IPS-18c (cell line): ENCODE measurements at regions not wholly inside any gene's neighbourhood (a gene's known extent, or its start where the extent isn't known, plus 50 kb on each side); places are given as distances from the start of the nearest gene placed in this dataset.
"Not testable (repeated sequence)": the region's sequence is repeated elsewhere in the genome, so short reads cannot be mapped to it uniquely, and the experiment has no call there.

Experiments
- H3K4me3 ChIP-seq: 2 replicates; pipeline ENCODE4 v1.7.0; 2013; ENCODE audit warnings: low read depth, mild to moderate bottlenecking, low read length, moderate library complexity; ENCODE audit not compliant: insufficient read depth
- H3K9me3 ChIP-seq: one replicate; pipeline ENCODE4 v1.6.1; 2013; ENCODE audit warnings: mild to moderate bottlenecking, low read length, moderate library complexity; ENCODE audit not compliant: control insufficient read depth, insufficient read depth

DNA sequence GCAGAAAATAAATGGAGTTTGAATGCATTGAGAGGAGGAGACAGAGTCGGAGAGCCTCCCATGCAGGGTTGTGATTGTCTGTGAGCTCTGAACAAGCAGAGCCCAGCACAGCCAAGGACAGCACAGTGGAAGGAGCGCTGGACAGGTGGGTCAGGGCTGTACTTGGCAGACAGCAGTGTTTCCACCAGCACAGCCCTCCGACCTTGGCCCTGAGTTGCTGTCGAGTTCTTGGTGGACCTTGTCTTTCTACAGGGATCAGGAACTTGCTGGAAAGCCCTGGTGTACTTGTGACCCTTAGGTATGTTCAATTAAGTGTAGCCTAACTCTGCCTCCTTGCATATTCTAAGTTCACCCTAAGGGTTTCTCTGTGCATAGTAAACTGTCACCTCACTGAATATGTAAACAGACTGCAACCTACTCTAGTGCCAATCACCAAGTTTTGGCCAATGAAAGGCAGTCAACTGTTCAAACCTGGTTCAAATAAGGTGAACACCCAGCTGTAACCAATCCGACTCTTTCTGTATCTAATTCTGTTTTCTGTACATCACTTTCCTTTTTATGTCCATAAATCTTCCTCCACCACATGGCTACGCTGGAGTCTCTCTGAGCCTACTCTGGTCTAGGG is 86.6 kb upstream of the SLC25A33 start:
- H3K9me3 ChIP-seq = no peaks in the 10 kb centered on the region

DNA sequence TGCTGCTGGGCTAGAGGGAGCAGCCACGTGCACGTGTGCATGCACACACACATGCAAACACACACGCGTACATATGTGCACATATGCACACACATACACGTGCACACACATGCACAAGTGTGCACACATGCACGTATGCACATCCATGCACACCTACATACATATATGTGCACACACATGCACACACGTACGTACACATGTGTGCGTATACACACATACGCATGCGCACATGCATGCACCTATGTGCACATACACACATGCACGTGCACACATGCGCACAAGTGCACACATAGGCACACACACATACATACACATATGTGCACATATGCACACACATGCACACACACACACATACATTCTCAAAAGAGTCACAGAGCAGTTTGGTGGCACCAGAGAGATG is 85.9 kb upstream of the SLC25A33 start:
- Histone ChIP-seq H3K9me3 (no peaks in the 10 kb centered on the region), H3K4me3 (no peak overlapping the region)

More for the DNA sequence above, 86.6 kb upstream of the SLC25A33 start:
- no peak overlapping the region for H3K4me3 ChIP-seq

DNA sequence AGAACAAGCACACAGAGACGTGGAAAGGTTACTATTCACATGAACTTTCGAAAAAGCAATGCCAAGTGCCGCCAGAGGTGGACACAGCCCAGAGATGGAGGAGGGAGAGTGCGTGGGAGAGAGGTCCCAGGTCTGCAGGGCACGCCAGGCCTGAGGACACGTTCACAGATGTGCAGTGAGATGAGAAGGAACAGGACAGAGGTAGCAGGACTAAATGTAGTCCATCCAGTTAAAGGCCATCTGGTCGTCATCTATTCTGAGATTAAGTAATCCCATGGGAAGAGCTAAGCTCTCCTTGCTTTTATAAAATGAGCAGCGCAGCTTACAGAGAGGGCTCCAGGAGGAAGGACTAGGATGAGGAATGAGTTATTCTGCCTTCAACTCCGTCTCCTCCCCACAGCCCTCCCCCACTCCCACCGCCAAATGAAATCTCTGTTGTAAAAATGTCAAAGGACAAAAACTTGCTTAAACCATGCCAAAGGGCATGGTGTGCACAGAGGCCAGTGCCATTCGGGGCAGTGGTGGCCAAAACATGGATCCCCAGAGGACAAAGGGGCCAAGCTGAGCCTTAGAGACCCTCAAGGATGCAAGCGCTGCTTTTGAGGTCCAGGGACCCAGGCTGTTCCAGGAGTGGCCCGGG is 85.4 kb upstream of the SLC25A33 start:
- H3K9me3 ChIP-seq = no peaks in the 10 kb centered on the region
- H3K4me3 ChIP-seq = no peak overlapping the region

DNA sequence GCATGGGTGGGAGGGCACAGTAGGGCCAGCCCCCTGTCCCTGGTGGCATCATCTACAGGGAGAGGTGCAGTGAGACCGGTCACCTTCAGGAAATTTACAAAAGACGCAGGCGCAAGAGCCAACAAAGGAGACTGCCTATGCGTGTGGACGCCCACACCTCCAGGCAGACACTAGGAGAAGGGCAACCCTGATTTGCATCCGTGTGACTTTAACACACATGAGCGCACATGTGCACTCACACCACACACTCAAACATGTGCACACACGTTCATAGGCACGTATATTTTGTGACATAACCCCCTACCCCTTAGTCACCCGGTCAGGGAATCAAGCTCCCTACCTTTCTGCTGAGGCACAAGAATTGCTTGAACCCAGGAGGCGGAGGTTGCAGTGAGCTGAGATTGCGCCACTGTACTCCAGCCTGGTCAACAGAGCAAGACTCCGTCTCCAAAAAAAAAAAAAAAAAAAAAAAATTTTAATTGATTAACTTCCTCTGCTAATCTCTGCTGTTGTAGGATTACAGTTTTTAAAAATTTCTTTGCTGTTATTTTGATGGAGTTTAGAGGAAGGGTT is 84.7 kb upstream of the SLC25A33 start:
- H3K4me3 ChIP-seq = no peak overlapping the region
- H3K9me3 ChIP-seq = no peaks in the 10 kb centered on the region

DNA sequence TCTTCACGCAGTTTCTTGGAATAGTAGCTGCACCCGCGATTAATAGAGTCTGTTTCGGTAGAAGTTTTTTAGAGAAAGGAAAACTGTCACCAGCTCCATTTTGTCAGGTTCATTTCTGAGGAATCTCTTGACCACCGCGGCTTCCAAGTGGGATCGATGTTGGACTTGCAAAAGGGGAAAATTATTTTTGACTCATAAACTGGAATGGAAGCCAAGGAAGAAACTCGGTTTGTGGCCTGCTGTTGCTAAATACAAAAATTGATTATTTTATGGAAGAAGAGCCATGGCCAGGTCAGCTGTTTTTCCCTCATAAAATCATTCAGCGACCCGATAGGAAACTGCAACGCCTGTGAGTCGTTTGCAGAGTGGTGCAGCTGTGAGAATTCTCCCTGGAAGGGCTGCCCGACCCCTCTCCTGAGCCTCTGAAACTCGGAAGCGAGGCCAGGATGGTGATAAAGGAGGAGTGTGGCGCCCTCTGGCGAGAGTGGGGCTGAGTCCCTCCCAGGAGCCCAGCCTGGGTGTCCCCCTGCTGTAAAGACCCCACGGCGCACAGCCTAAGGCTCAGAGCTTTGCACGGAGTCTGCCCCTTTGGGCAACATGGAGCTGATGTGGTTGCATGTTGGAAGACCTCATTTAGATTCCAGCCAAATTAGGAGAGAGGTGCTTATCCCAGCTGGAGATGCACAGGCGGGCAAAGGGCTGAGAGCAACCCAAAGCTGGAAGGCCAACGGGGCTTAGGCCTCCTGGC is 83.6 kb upstream of the SLC25A33 start:
- no peaks in the 10 kb centered on the region for H3K9me3 ChIP-seq

DNA sequence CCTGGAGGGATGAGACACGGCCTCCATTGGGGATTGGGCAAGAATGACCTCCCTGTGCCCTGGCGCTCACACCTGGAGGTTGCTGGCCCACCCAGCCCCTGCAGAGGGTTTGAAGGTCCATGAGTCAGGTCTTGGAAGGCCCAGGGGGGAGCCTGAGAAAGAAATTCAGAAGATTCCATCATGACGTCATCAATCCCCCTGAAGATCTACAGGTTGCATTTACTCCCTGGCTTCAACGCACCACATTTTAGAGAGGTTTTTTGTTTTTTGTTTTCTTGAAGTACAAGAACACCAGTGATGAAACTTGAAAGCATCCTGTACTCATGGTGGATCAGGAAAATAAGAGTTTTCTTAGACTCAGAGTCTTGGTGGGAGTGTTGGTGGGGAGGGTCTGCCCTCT is 82.4 kb upstream of the SLC25A33 start:
- H3K9me3 ChIP-seq = no peaks in the 10 kb centered on the region
- H3K4me3 ChIP-seq = no peak overlapping the region

More for the DNA sequence above, 83.6 kb upstream of the SLC25A33 start:
- H3K4me3 ChIP-seq = no peak overlapping the region

DNA sequence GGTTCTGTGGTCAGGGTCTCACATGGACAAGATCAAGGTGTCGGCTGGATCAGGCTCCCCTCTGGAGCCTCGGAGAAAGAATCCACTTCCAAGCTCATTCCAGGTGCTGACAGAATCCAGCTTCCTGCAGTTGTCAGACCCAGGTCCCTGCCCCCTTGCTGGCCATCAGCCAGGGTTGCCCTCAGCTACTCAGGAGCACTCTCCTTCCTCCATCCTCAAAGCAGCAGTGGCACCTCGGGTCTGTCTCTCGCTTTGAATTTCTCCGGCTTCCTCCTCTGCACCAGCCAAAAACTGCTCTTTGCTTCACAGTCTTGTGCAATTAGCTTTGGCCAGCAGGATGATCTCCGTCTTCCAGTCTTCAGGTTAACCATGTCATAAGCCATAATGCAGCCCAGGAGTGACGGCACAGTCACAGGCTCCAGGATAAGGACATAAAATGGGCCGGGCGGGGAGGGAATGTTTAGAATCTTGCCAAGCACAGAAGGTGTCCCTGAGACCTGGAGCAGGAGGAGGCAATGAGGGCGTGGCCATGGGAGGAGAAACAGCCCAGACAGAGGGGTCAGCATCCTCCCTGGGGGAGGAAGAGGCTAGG is 79.4 kb upstream of the SLC25A33 start:
- H3K9me3 ChIP-seq = no peaks in the 10 kb centered on the region
- no peak overlapping the region for H3K4me3 ChIP-seq

DNA sequence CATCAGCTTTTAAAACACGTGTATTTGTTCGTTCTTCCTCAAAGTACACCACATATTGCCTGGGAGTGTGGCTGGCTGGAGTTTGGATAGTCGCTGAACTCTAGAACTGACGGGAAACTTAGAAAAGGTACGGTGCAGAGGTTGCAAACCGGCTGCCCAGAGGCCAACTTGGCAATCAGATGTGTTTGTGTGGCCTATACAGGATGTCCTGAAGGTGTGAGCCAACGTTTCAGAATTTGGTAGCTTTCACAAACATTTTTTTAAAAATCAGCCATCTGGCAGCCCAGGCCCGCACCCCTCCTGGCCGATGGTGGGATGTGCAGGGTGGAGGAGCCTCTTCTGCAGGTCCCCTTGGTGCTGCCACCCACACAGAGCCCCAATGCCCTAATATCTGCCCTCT is 73.6 kb upstream of the SLC25A33 start:
- no peak overlapping the region for H3K4me3 ChIP-seq

DNA sequence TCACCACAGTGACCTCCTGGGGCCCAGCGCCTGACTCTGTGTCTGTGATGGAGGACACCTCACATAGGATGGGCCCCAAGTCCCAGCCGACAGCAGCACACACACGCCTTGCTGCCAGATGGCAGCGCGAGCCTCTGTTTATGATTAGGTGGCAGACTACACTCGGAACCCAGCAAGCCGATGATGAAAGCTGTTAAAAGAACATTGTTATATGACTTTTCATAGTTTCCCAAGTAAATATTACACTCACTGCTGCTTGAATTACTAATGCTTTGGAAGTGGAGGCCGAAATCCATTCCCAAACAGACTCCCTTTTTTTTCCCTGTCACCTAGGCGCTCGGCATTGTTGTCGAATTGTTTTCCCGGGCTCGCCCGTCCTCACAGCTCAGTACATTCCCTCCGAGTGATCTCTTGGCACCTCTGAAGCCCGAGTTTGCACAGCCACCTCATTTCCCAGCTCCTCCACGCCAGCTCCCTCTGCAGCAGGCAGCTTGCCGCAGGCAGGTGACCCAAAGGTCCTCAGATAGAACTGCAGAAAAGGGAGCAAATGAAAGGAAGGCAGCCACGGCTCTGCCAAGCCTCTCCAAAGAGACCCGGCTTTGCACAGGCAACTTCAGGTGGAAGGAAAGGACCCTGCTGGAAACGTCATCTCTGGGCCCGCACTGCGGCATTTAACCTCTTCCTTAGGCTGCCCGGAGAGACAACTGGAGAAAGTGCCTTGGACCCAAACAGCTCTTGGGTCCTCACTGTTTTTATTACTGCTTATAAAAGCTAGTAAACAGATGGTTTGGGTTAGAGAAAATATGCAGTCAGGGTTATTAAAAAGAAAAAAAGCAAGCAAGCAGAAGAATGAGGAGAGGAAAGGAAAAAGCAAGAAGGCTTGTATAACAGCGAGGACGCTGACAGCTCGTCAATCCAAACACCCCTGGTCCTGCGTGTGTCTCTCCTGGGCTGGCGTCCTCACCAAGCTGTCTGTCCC is 72.2 kb upstream of the SLC25A33 start:
- Histone ChIP-seq H3K4me3 (no peak overlapping the region), H3K9me3 (peaks cover 2% of the 10 kb centered on the region)

More for the DNA sequence above, 73.6 kb upstream of the SLC25A33 start:
- H3K9me3 ChIP-seq = peaks cover 2% of the 10 kb centered on the region

DNA sequence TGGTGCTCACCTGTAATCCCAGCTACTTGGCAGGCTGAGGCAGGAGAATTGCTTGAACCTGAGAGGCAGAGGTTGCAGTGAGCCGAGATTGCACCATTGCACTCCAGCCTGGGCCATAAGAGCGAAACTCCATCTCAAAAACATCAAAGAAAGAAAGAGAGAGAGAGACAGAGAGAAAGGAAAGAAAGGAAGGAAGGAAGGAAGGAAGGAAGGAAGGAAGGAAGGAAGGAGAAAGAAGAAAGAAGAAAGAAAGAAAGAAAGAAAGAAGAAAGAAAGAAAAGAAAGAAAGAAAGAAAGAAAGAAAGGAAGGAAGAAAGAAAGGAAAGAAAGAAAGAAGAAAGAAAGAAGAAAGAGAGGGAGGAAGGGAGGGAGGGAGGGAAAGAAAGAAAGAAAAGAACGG is 69.4 kb upstream of the SLC25A33 start:
- not testable (repeated sequence) for H3K9me3 ChIP-seq, H3K4me3 ChIP-seq

DNA sequence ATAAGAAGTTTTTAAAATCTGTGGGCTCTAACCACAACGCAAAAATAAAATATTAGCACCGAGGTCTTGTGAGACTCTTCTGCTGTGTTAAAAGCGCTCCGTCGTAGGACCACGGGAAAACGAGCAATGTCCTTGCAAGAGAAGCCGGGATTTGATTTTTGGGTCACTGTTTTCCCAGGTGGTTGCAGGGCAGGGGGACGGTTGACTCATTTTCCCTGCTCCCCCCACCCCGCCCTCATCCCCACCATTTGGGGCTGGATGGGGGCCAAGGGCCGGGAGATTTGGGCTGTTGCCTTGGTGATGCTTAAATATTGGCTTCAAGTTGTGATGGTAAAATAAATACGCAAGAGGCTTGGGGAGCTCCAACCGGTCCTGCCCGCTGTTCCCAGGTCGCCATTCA is 67.6 kb upstream of the SLC25A33 start:
- no peak overlapping the region for H3K4me3 ChIP-seq
- H3K9me3 ChIP-seq = no peaks in the 10 kb centered on the region

DNA sequence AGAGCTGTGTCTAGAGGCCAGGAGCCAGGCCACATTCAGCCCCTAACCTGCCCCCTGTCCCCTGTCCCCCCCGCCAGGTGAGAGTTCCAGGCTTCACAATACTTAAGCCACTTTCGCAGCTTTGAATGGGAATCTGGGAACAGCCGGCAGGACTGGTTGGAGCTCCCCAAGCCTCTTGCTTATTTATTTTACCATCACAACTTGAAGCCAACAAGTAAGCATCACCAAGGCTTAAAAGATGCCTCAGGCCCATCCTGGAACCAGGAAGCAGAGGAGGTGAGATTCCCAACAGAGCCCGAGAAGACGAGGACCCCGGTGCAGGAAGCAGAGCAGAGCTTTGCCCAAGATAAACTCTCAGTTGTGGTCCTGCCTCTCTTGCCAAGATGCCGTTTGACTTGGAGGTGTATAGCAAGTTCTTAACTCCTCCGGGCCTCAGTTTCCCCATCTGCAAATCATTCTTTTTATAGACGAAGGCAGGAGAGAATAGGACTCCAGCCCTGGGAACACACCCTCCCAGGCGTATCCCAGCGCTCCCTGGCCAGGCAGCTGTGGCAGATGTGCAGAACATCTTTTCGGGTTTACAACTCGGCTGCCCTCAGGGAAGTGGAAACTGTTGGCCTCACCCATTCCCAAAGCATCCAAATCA is 66.8 kb upstream of the SLC25A33 start:
- H3K9me3 ChIP-seq = no peaks in the 10 kb centered on the region
- no peak overlapping the region for H3K4me3 ChIP-seq

DNA sequence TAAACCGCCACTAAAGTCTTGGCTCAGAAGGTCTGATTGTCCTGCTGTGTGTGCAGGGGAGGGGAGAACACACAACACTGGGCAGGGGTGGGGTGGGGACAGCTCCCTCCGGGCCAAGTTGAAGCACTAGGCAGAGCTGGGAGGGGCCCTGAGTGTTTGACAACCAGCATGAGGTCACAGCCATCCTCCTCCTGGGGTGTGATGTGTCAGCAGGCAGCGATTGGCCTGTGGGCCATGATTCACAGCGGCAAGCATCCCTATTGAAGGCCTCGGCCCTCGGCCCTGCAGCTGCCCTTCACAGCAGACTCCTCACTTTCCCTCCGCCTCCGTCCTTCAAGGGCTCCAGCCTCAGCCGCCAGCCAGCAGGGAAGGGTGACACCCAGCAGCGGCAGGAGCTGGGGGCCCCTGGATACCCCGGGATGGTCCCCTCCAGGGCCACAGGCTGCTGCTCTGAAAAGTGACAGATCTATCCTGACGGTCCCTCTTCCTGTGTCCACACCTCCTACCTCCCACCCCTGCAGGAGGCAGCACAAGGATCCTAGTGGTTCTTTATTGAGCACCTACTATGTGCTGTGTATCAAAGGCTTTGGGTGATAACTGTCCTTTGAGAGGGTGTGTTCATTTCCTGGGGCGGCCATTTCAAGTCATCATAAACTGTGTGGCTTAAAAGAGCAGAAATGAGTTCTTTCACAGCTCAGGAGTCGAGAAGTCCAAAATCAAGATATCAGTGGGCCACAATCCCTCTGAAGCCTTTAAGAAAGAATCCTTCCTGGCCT is 66.0 kb upstream of the SLC25A33 start:
- no peaks in the 10 kb centered on the region for H3K9me3 ChIP-seq
- H3K4me3 ChIP-seq = no peak overlapping the region

DNA sequence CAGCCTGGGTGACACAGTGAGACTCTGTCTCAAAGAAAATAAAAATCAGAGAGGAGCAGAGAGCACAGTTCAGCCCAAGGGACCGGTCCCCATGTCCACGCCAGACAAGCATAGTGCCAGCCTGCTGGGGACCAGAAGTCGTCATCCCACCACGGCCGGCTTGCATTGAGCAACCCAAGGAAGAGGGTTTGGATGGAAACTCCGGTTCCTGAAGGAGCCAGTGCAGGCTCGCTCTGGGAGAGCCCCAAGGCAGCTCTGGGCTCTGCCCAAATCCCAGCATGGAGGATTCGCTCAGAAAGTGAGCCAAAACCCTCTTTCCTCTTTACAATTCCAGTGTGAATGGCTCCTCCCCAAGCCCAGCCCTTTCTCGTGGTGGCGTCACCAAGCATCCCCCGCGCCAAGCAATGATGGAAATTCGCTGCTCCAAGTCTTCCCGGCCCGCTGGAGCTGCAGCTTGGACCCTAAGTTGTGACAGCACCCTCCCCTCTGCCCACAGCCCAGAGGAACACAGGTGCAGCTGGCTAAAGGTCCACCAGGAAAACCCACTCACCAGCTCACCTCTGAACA is 64.1 kb upstream of the SLC25A33 start:
- no peaks in the 10 kb centered on the region for H3K9me3 ChIP-seq
- H3K4me3 ChIP-seq = no peak overlapping the region

DNA sequence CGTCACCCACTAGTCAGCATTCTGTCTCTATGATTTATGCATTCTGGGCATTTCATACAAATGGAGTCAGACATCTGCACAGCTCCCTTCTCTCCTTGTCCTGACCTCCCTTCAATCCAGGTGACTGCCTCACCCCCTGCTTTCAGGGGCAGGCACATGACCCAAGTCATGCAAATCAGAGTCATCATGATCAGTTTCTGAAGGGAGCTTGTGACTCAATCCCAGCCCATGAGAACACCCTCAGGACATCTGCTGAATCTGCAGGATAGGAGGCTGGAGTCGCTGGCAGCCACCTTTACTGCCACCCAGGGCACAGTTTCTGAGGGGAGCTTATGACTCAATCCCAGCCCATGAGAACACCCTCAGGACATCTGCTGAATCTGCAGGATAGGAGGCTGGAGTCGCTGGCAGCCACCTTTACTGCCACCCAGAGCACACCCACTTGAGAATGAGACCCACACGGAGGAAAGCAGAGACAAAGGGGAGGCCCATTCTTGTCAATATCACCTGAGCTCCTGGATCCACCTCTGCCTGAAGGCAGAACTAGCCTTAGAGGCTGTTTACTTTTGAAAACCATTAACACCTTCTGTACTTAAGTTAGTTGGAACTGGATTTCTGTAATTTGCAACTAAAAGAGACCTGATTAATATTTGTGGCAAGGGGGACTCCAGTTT is 62.3 kb upstream of the SLC25A33 start:
- no peak overlapping the region for H3K4me3 ChIP-seq
- H3K9me3 ChIP-seq = no peaks in the 10 kb centered on the region
